ENCODE measurements at regions not wholly inside any gene's neighbourhood (a gene's known extent, or its start where the extent isn't known, plus 50 kb on each side); places are given as distances from the start of the nearest gene placed in this dataset.
"Not testable (repeated sequence)": the region's sequence is repeated elsewhere in the genome, so short reads cannot be mapped to it uniquely, and the experiment has no call there.

GRCh38 chr6:157727629-157728182, 95.3 kb upstream of the SNX9 start:
- no peak for DNase-seq (ENCODE audit: low read depth in 2 of 2)

GRCh38 chr6:157728183-157728881, 94.7 kb upstream of the SNX9 start:
- no peak for DNase-seq (ENCODE audit: low read depth in 2 of 2)

GRCh38 chr6:157731221-157731620, 91.8 kb upstream of the SNX9 start:
- DNase-seq (ENCODE audit: low read depth in 2 of 2), result no peak

GRCh38 chr6:157732007-157732406, 91.0 kb upstream of the SNX9 start:
- DNase-seq (ENCODE audit: low read depth in 2 of 2), result no peak

- DNase-seq (ENCODE audit: low read depth in 2 of 2), result no peak
Observed at GRCh38 chr6:157732416-157733161, 90.5 kb upstream of the SNX9 start.

GRCh38 chr6:157736555-157736954, 86.5 kb upstream of the SNX9 start:
- DNase-seq (ENCODE audit: low read depth in 2 of 2), result not testable (repeated sequence)

- DNase-seq (ENCODE audit: low read depth in 2 of 2), result no peak
Observed at GRCh38 chr6:157741321-157741947, 81.6 kb upstream of the SNX9 start.

- DNase-seq (ENCODE audit: low read depth in 2 of 2), result no peak
Observed at GRCh38 chr6:157741948-157742556, 81.0 kb upstream of the SNX9 start.

GRCh38 chr6:157744102-157744601, 78.9 kb upstream of the SNX9 start:
- DNase-seq (ENCODE audit: low read depth in 2 of 2), result no peak

GRCh38 chr6:157746897-157747296, 76.1 kb upstream of the SNX9 start:
- no peak for DNase-seq (ENCODE audit: low read depth in 2 of 2)

GRCh38 chr6:157747370-157747769, 75.7 kb upstream of the SNX9 start:
- no peak for DNase-seq (ENCODE audit: low read depth in 2 of 2)

GRCh38 chr6:157748839-157749571, 74.0 kb upstream of the SNX9 start:
- no peak for DNase-seq (ENCODE audit: low read depth in 2 of 2)

GRCh38 chr6:157750973-157751372, 72.1 kb upstream of the SNX9 start:
- DNase-seq (ENCODE audit: low read depth in 2 of 2), result not testable (repeated sequence)

- no peak for DNase-seq (ENCODE audit: low read depth in 2 of 2)
Observed at GRCh38 chr6:157751547-157752200, 71.4 kb upstream of the SNX9 start.

- not testable (repeated sequence) for DNase-seq (ENCODE audit: low read depth in 2 of 2)
Observed at GRCh38 chr6:157752879-157753278, 70.2 kb upstream of the SNX9 start.

GRCh38 chr6:157753291-157753690, 69.8 kb upstream of the SNX9 start:
- DNase-seq (ENCODE audit: low read depth in 2 of 2), result no peak

GRCh38 chr6:157753801-157754200, 69.2 kb upstream of the SNX9 start:
- not testable (repeated sequence) for DNase-seq (ENCODE audit: low read depth in 2 of 2)

- no peak for DNase-seq (ENCODE audit: low read depth in 2 of 2)
Observed at GRCh38 chr6:157754351-157754750, 68.7 kb upstream of the SNX9 start.

GRCh38 chr6:157755032-157755745, 67.9 kb upstream of the SNX9 start:
- DNase-seq (ENCODE audit: low read depth in 2 of 2), result no peak
